ENCODE measurements at regions not wholly inside any gene's neighbourhood (a gene's known extent, or its start where the extent isn't known, plus 50 kb on each side); places are given as distances from the start of the nearest gene placed in this dataset.

DNA sequence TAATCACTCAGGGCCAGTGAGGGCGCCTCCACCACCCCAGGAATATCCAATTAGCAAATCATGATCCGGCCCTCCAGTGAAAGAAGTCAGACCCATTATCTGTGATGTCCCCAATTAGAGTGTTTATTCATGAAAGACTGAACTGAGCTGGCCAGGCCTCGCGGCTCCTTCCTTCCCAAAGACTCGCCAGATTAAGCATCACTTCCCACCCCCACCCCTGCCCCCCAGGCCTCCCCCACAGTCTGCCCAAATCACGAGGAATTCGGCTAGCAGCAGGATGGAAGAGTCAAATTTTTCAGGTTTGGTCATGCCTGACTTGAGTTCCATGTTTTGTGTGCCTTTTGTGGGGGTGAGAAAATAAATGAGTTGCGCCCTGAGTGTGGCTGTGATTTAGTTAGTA, 298.4 kb upstream of the SALL1 start:
- Mint-ChIP-seq H3K27me3 (no peaks in the 10 kb centered on the region), H3K27ac (no peak overlapping the region), H3K9me3 (peaks cover 3% of the 10 kb centered on the region), H3K4me3 (no peak overlapping the region), H3K4me1 (no peaks in the 10 kb centered on the region), H3K36me3 (ENCODE audit: low read depth) (no peaks in the 10 kb centered on the region)
- no peak for ATAC-seq
- DNase-seq, result no peak

GRCh38 chr16:51445250-51445649, 294.2 kb upstream of the SALL1 start:
- Mint-ChIP-seq H3K36me3 (ENCODE audit: low read depth) (no peaks in the 10 kb centered on the region), H3K27ac (no peak overlapping the region), H3K4me3 (no peak overlapping the region), H3K4me1 (no peaks in the 10 kb centered on the region), H3K27me3 (peaks cover 10% of the 10 kb centered on the region), H3K9me3 (no peaks in the 10 kb centered on the region)
- DNase-seq (no peak), ATAC-seq (no peak)

- Mint-ChIP-seq H3K27ac (no peak overlapping the region), H3K4me3 (no peak overlapping the region), H3K9me3 (no peaks in the 10 kb centered on the region), H3K36me3 (ENCODE audit: low read depth) (no peaks in the 10 kb centered on the region), H3K4me1 (no peaks in the 10 kb centered on the region), H3K27me3 (peaks cover 19% of the 10 kb centered on the region)
- no peak for ATAC-seq
- DNase-seq, result no peak
These were observed 292.9 kb upstream of the SALL1 start for GRCh38 chr16:51443934-51444333.

DNA sequence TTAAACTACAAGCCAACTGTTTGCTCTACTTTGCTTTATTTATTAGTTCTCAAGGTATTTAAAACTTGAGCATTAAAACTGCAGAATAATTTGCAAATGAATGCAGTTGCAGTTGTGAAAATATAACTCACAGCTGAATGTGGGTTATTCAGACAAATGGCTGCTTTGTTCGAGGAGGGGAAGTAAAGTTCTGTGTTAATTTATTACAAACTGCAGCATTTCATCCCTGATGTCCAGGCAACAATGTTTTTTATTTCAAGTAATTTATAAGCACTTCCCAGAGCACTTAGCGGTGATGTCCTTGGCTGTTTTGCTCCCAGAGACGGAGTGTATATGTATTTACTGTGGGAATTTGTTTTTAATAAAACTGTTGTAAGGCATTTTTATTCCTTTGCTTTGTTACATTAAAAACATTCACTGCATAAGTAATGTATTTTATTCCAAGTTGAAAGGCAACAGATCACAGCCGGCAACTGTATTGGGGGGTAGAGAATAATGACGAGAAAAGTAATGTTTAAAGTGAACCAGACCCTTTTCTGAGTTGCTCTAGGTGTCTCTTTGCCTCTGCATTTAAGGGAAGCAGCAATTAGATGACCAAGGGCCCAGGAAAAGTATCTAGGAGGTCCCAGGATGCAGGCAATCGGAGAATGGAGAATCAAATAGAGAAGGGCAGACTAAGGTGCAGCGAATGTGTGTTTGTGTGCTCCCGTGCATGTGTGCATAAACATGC, 291.2 kb upstream of the SALL1 start:
- ATAC-seq (no peak), DNase-seq (no peak)
- no peak overlapping the region for H3K27ac Mint-ChIP-seq
- no peaks in the 10 kb centered on the region for H3K4me1 Mint-ChIP-seq
- H3K27me3 Mint-ChIP-seq, result peaks cover 22% of the 10 kb centered on the region
- no peaks in the 10 kb centered on the region for H3K9me3 Mint-ChIP-seq
- H3K4me3 Mint-ChIP-seq, result no peak overlapping the region
- H3K36me3 Mint-ChIP-seq (ENCODE audit: low read depth), result no peaks in the 10 kb centered on the region

GRCh38 chr16:51440131-51440889, 289.2 kb upstream of the SALL1 start:
- Mint-ChIP-seq H3K27me3 (peaks cover 22% of the 10 kb centered on the region), H3K9me3 (no peaks in the 10 kb centered on the region), H3K36me3 (ENCODE audit: low read depth) (no peaks in the 10 kb centered on the region), H3K4me3 (no peak overlapping the region), H3K4me1 (no peaks in the 10 kb centered on the region), H3K27ac (no peak overlapping the region)
- DNase-seq (no peak), ATAC-seq (no peak)

- Mint-ChIP-seq H3K27ac (no peak overlapping the region), H3K36me3 (ENCODE audit: low read depth) (no peaks in the 10 kb centered on the region), H3K27me3 (peaks cover 22% of the 10 kb centered on the region)
These were observed 288.2 kb upstream of the SALL1 start for GRCh38 chr16:51439271-51439670.

DNA sequence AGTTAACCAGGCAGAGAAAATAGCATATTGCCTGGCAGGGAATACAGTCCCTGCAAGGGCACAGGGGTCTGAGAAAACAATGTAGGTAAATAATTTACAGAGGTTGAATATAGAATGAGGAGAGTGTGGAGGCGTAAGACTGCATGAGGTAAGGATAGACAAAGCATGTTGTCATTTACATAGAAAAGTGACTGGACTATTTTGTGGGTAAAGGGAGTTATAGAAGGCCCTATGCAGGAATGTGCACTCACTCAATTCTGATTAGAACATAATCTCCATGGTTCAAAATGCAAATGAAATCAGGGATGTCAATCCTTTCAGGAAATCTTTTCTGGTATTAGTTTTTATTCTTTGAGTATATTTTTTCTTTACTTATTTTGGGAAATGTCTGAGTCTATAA, 285.7 kb upstream of the SALL1 start:
- peaks cover 18% of the 10 kb centered on the region for H3K27me3 Mint-ChIP-seq
- H3K4me3 Mint-ChIP-seq, result no peak overlapping the region
- no peak overlapping the region for H3K27ac Mint-ChIP-seq
- H3K36me3 Mint-ChIP-seq (ENCODE audit: low read depth), result no peaks in the 10 kb centered on the region
- H3K9me3 Mint-ChIP-seq, result peaks cover 3% of the 10 kb centered on the region
- no peaks in the 10 kb centered on the region for H3K4me1 Mint-ChIP-seq
- no peak for ATAC-seq
- no peak for DNase-seq

More at GRCh38 chr16:51439271-51439670, 288.2 kb upstream of the SALL1 start:
- no peak overlapping the region for H3K4me3 Mint-ChIP-seq
- ATAC-seq, result no peak
- no peaks in the 10 kb centered on the region for H3K4me1 Mint-ChIP-seq
- no peaks in the 10 kb centered on the region for H3K9me3 Mint-ChIP-seq
- DNase-seq, result no peak

DNA sequence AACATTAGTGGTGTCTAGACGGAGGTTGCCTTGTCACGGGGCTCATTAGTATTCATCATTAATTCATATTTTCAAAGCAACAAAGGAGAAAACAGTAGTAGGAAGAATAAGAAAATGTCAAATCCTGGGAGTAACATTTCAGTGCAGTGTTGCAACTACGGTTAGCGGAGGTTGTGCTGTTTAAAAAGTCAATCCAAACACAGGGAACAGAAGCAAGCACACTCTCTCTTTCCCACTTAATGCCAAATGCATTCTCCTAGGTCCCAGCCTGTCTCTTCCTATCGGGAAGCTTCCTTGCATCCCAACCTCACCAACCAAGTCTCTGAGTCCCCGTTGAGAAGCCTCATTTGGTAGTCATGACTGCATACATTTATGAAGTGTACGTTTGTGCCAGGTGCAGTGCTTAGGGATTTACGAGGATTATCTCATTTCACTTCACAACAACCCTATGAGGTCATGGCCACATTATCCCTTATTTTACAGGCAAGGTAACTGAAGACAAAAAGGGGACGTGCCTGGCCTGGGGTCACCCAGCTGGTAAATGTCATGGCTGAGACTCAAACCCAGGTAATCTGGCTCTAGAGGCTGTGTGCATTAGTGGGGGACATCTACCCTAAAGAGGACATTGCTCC, 283.6 kb upstream of the SALL1 start:
- Mint-ChIP-seq H3K36me3 (ENCODE audit: low read depth) (no peaks in the 10 kb centered on the region), H3K27ac (no peak overlapping the region)
- ATAC-seq, result no peak

GRCh38 chr16:51433599-51433998, 282.5 kb upstream of the SALL1 start:
- Mint-ChIP-seq H3K27me3 (no peaks in the 10 kb centered on the region), H3K27ac (no peak overlapping the region), H3K4me1 (no peaks in the 10 kb centered on the region), H3K36me3 (ENCODE audit: low read depth) (no peaks in the 10 kb centered on the region), H3K9me3 (peaks cover 10% of the 10 kb centered on the region), H3K4me3 (no peak overlapping the region)
- no peak for DNase-seq
- ATAC-seq, result no peak

More for the DNA sequence above, 283.6 kb upstream of the SALL1 start:
- no peaks in the 10 kb centered on the region for H3K4me1 Mint-ChIP-seq
- peaks cover 7% of the 10 kb centered on the region for H3K27me3 Mint-ChIP-seq
- peaks cover 6% of the 10 kb centered on the region for H3K9me3 Mint-ChIP-seq
- no peak for DNase-seq
- H3K4me3 Mint-ChIP-seq, result no peak overlapping the region

DNA sequence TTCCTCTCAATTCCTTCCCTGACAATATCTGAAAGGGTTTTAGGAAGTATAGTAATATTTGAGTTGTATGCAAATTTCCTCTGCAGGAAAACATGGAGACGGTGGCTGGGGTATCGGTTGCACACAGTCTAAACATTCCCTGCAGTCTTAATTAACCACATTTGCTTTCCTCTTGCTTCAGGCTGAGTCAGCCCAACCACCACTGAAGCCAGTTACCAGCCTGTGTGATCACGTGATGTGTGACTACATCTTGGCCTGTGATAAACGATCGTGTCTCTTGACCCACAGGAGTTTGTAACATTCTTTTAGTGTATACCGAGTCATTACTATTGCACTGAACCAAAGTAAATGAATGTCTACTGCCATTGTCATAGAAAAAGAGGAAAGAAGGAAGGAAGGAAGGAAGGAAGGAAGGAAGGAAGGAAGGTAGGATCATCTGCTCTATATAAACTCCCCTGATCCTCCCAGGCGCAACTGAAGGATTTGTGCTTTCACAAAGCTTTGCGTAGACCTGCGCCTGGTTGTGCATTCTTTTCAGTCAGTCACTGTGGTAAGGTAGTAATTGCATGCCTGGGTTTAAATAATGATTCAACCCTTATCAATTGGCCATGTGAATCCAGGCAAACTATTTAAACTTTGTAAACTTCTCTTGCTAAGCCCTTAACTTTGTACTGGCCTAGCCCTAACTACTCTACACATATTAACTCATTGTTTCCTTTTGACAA, 280.6 kb upstream of the SALL1 start:
- H3K36me3 Mint-ChIP-seq (ENCODE audit: low read depth), result no peaks in the 10 kb centered on the region

GRCh38 chr16:51430716-51431369, 279.8 kb upstream of the SALL1 start:
- no peaks in the 10 kb centered on the region for H3K4me1 Mint-ChIP-seq
- DNase-seq (no peak), ATAC-seq (no peak)
- H3K9me3 Mint-ChIP-seq, result peaks cover 10% of the 10 kb centered on the region
- H3K27ac Mint-ChIP-seq, result no peak overlapping the region
- H3K27me3 Mint-ChIP-seq, result no peaks in the 10 kb centered on the region
- no peak overlapping the region for H3K4me3 Mint-ChIP-seq
- no peaks in the 10 kb centered on the region for H3K36me3 Mint-ChIP-seq (ENCODE audit: low read depth)

More for the DNA sequence above, 280.6 kb upstream of the SALL1 start:
- Mint-ChIP-seq H3K4me3 (no peak overlapping the region), H3K9me3 (peaks cover 10% of the 10 kb centered on the region), H3K27me3 (no peaks in the 10 kb centered on the region), H3K4me1 (no peaks in the 10 kb centered on the region), H3K27ac (no peak overlapping the region)
- DNase-seq (no peak), ATAC-seq (no peak)

DNA sequence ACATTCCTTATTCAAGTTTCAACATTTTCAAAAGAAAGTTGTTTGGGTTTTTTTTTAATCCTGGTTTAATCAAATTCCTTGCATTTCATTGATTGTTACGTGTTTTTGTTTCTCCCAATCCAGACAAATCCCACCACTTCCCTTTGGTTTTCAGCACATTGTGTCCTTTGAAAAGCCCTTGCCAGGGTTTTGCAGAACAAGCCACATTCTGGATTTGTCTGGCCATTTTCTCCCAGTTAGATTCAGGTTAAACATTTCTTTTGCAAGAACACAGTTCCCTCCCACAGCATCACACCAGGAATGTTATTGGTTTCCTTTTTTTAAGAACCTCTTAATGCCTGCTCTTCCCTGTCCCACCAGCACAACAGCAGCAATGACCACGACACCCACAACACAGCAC, 278.0 kb upstream of the SALL1 start:
- Mint-ChIP-seq H3K9me3 (peaks cover 10% of the 10 kb centered on the region), H3K27me3 (no peaks in the 10 kb centered on the region), H3K4me1 (no peaks in the 10 kb centered on the region), H3K27ac (no peak overlapping the region), H3K36me3 (ENCODE audit: low read depth) (no peaks in the 10 kb centered on the region), H3K4me3 (no peak overlapping the region)
- ATAC-seq (no peak), DNase-seq (no peak)

DNA sequence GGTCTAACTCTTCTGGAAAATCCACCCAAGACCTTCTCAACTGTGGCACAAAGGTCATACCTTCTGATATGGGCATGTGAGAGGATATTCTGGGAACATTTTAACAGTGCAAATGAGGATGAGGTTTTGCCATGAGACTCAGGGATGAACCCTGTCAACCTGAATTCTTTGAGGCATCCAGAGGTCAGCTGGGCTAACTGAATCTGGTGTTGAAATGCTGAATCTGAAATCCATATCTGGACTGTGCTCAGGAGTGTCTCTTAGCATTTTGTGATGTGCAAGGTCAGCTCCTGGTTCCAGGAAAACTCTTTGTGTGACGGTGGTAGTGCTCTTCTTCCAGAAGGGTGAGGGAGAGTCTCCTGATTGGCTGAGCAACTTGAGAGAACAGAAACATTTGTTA, 276.0 kb upstream of the SALL1 start:
- H3K4me1 Mint-ChIP-seq, result no peaks in the 10 kb centered on the region
- H3K27me3 Mint-ChIP-seq, result no peaks in the 10 kb centered on the region
- H3K9me3 Mint-ChIP-seq, result peaks cover 16% of the 10 kb centered on the region
- H3K27ac Mint-ChIP-seq, result no peak overlapping the region
- H3K36me3 Mint-ChIP-seq (ENCODE audit: low read depth), result no peaks in the 10 kb centered on the region
- no peak for ATAC-seq
- no peak for DNase-seq
- H3K4me3 Mint-ChIP-seq, result no peak overlapping the region

- Mint-ChIP-seq H3K4me3 (no peak overlapping the region), H3K27ac (no peak overlapping the region), H3K9me3 (peaks cover 10% of the 10 kb centered on the region), H3K36me3 (ENCODE audit: low read depth) (no peaks in the 10 kb centered on the region), H3K4me1 (no peaks in the 10 kb centered on the region), H3K27me3 (no peaks in the 10 kb centered on the region)
- no peak for DNase-seq
- ATAC-seq, result no peak
These were observed 275.2 kb upstream of the SALL1 start for GRCh38 chr16:51426276-51426675.
